ENCODE measurements at regions not wholly inside any gene's neighbourhood (a gene's known extent, or its start where the extent isn't known, plus 50 kb on each side); places are given as distances from the start of the nearest gene placed in this dataset.

- no peak for DNase-seq
These were observed 184.9 kb upstream of the ATP1B1 start for GRCh38 chr1:168921629-168922028.

GRCh38 chr1:168923521-168924136 is 182.9 kb upstream of the ATP1B1 start:
- no peak for DNase-seq

- DNase-seq = no peak
These were observed 181.5 kb upstream of the ATP1B1 start for GRCh38 chr1:168924976-168925375.

- DNase-seq = no peak
These were observed 180.3 kb upstream of the ATP1B1 start for GRCh38 chr1:168926236-168926635.

- DNase-seq = no peak
These were observed 174.0 kb upstream of the ATP1B1 start for GRCh38 chr1:168932539-168932938.

DNA sequence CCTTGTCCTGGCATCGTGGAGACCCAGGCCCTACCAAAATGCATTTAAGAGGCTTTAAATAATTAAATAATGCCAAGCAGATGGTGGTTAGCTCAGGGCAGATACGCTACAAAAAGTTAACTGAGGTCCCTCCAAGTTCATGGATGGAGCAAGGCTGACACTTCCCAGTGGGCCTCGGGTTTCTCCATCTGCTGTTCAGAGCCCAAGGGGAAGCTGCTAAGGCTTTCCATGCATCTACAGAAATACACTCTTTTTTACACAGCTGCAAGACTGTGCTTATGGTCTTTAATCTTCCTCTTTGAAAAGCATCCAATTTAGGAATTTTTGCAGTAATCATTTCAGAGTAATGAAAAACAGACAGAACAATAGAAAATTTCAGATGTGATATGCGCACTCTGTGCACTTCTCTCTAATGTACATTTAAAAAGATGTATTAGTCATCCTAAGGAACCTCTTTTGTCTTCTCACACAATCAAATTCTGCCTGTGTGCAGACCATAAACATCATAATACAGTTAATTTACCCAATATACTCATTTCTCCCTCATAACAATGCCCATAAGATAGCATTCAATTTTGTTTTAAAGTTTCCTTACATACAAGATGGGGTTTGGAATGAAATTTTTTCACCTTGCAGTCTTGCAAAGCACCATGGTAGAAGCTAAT is 173.2 kb upstream of the ATP1B1 start:
- no peak for DNase-seq

DNA sequence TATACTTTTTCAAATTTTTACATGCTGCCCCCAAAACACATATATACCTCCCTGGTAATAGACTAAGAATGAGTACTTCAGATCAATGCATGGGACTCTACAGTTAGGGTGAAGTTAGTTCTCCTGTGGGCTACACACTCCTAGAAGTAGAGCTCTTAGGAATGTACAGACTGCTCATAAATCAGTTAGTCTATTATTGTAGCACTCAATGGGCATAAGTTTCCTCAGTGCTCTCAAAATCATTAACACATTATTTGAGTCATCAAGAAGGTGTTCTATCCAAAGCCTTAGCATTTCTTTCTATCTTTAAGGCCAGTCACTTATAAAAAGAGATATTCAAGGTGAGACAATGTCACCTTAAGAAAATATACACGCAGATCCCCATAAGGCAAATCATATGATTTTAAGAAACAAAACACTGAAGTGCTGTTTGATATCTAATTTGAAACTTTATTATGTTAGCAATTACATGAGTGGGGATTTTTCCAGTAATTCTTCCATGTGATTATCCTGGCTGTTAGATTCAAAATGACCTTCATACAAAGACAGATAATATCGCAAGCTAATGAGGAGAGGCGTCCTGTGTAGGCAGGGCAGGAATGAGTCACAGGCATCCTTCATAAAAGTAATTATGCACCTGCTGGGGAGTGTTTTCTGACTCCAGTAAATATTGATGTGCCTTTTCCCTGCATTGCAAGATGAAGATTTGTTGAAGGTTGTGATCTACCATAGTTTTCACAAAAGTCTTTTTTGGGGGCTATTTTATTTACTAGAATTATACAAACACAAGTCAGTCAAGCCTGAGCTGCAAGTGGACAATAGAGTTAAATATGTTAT is 167.2 kb upstream of the ATP1B1 start:
- DNase-seq = no peak

- no peak for DNase-seq
These were observed 166.6 kb upstream of the ATP1B1 start for GRCh38 chr1:168939947-168940223.

GRCh38 chr1:168941640-168942039 is 164.8 kb upstream of the ATP1B1 start:
- no peak for DNase-seq

- DNase-seq = no peak
These were observed 164.3 kb upstream of the ATP1B1 start for GRCh38 chr1:168942165-168942564.

- DNase-seq = no peak
These were observed 160.6 kb upstream of the ATP1B1 start for GRCh38 chr1:168945870-168946269.

- DNase-seq = no peak
These were observed 159.4 kb upstream of the ATP1B1 start for GRCh38 chr1:168947041-168947440.

GRCh38 chr1:168949672-168950071 is 156.8 kb upstream of the ATP1B1 start:
- no peak for DNase-seq

DNA sequence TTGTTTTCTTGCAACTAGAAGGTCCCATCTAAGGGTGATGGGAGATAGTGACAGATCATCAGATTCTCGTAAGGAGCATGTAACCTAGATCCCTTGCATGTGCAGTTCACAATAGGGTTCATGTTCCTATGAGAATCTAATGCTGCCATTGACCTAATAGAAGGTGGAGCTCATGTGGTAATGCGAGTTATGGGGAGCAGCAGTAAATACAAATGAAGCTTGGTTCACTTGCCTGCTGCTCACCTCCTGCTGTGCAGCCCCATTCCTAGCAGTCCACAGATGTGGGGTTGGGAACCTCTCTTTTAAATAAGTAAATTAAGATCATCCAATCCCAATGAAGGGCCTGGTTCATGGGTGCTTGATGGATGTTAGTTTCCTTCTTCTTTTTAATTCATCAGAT is 148.7 kb upstream of the ATP1B1 start:
- no peak for DNase-seq

DNA sequence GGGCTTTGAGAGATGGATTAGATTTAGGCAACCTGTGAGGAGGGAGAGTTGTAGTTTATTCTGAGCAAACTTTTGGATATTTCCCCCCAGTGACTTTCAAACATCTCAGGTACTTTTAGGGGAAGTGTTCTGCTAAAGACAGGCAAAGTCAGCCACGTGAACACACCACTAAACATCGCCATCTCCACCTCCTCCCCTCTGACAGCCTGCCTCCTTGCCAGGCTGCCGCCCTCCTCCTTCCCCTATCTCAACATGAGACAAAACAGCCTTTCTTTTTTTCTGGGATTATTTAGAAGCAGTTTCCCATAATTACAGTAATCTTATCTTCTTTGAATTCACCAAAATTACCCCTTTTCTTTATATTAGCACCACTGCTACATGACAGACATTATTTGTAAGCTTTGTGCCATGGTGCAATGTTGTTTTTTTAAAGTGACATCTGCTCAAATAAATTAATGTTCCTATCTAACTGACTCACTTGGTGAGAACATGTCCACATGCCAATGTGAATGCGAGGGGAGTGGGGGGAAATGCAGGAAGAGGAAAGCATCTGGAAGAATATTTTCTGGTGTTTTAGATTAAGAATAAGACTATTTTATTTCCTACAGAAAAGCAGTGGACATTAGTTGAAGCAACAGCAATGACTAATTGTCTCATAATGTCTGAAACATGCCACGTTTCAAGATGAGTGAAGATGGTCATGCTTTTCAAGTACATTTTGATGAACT is 147.8 kb upstream of the ATP1B1 start:
- DNase-seq = no peak

DNA sequence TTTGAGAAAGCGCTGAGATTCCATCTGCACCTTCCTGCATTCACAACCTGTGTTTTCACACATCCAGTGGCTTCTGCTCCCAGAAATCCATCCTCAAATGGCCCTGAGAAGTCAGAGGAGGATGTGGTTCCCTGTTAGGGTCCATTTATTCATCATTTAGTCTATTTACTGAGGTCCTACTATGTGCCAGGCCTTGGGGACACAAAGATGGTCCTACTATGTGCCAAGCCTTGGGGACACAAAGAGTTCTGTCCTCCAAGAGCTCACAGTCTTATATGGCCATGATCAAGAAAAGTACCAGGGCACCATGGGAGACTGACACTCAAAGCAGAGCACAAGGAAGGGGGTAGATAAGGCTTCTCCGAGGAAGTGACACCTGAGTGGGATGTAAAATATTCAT is 147.1 kb upstream of the ATP1B1 start:
- no peak for DNase-seq

DNA sequence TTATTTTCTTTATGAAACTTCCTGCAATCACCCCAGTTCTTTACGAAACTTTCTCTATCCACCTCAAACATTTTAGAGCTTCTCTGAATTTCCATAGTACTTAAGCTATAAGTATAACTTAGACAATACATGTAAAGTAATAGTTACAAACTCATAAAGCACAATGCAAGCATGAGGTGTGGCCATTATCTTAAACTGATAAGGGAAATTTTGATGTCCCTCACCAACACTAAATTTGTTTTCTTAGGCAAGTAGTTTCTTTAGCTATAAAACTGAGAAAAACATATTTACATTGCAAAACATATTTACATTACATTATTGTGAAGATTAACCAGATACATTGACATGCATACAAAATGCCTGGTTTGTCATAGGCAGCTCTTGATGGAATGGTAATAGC is 146.4 kb upstream of the ATP1B1 start:
- DNase-seq = no peak

DNA sequence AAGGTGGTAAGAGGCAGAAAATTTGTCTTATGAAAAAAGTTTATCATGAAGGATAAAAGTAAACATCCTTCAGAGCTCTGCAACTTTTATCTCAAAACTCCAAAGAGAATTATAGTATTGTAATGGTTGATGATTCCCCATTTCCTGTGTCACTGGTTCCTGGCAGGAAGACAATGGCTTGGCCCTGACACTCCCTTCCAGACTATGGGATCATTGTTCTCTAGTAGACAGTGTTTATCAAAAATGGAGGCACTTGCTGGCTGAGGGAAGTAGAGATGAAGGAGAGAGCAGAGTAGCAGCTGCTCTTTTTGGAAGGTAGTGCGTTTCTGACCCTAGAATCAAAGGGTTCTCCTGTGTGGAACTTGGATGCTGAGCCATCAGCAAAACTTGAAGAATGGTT is 145.9 kb upstream of the ATP1B1 start:
- no peak for DNase-seq

GRCh38 chr1:168963601-168964000 is 142.9 kb upstream of the ATP1B1 start:
- no peak for DNase-seq

DNA sequence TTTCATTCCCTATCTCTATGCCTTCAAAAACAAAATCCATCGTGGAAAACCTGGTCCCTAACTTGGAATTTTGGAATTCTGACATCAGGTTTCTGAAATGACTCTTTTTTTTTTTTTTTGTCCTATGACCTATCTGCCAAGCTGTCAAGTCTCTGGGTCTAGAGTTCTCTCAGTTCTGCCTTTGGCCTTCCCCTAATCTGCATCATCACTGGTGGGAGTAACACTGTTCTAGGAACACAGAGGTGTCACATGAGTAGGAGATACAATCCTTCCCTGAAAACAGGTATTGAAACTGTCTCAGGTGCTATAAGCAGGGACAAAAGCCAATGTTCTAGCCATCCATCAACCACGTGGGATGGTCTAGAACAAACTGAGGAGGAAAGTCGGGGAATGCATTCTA is 142.0 kb upstream of the ATP1B1 start:
- DNase-seq = no peak

DNA sequence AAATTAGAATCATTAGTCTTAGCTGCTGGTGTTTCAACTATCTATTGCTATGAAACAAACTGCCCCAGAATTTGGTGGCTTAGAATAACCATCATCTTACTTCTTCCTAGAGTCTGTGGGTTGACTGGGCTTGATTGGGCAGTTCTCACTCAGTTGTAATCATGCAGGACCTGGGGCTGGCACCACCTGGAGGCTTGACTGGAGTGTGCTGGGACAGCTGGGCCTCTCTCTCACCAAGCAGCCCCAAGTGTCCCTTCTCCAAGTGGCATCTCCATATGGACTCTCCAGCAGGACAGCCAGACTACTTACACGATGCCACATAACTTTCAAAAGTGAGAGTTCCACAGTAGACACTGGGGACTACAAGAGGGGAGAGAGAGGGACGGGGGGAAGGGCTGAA is 140.3 kb upstream of the ATP1B1 start:
- no peak for DNase-seq

GRCh38 chr1:168966636-168967035 is 139.9 kb upstream of the ATP1B1 start:
- no peak for DNase-seq

DNA sequence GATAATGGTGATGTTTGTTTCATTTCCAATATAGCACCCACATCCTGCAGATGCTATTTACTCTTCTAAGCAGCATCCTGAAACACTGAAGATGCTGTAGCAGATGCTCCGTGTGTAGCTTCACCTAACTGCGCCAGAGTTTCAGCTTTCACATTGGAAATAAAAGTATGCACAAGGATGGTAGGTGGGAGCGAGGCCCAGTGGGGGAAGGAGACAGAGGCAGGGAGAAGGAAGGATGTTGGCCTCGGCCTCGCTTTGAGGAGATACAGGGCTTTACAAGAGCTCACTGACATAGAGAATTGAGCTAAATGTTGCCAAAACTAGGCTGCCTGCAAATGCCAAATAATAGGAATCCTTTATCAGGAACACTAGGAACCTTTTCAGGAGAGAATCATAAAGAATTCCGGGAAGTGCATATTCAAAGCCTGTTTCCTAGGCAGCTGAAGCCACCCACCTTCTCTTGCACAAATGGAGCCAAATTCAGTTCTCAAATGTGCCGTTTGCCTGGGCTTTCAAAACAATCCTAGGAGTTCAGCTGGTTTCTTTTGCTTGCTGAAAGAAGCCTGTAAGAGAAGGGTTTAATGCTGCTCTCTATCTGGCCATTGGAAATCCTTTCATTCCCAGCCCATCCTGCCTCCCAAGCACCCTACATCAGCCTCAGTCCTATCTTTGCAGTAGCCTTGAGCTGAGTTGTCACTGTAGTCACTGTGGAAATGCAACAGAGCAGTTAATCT is 135.4 kb upstream of the ATP1B1 start:
- DNase-seq = no peak

Measured in activated CD4-positive, alpha-beta T cell treated with anti-CD3 and anti-CD28 coated beads for 4 hours (primary cell).